Stomach (tissue), 8 donors: ENCODE measurements at regions not wholly inside any gene's neighbourhood (a gene's known extent, or its start where the extent isn't known, plus 50 kb on each side); places are given as distances from the start of the nearest gene placed in this dataset.
A peak's percentile ranks its signal among the peaks of the same experiment; 100 is the strongest.

ENCODE experiments used
- DNase-seq, 2 donors: peaks; one replicate each; pipeline versions ENCODE4 v3.0.0 to v3.0.0-alpha.2; 2013 to 2019
- H3K27ac ChIP-seq, 5 donors: fragments of 200-600 bp in 4 of 5; sonication (generic) in 4 of 5; one replicate each; pipeline ENCODE4 v1.5.1; 2013 to 2019; ENCODE audit warnings: mild to moderate bottlenecking in 1 of 5, moderate library complexity in 1 of 5
- H3K27me3 ChIP-seq, 3 donors: fragments of 200-600 bp; sonication (generic); one replicate each; pipeline ENCODE4 v1.5.1; 2017 to 2019; ENCODE audit warnings: mixed run types in 1 of 3
- H3K36me3 ChIP-seq, 4 donors: fragments of 200-600 bp; sonication (generic); 1 replicate in 3 of 4; 2 replicates in 1 of 4; pipeline ENCODE4 v1.5.1; 2016 to 2019
- H3K4me1 ChIP-seq, 4 donors: fragments of 200-600 bp; sonication (generic); one replicate each; pipeline ENCODE4 v1.5.1; 2016 to 2019
- H3K4me3 ChIP-seq, 4 donors: fragments of 200-600 bp; sonication (generic) in 3 of 4; one replicate each; pipeline ENCODE4 v1.5.1; 2016 to 2019; ENCODE audit warnings: mild to moderate bottlenecking in 1 of 4
- H3K9me3 ChIP-seq, 4 donors: fragments of 200-600 bp; sonication (generic); one replicate each; pipeline ENCODE4 v1.5.1; 2016 to 2019
- CTCF ChIP-seq, 7 experiments: fragments of 450-650 bp in 4 of 7; fragments of 200-600 bp in 3 of 7; sonication (generic) in 3 of 7; IDR thresholded peaks; one replicate each; pipeline ENCODE4 v1.5.1; 2016 to 2019; ENCODE audit warnings: antibody characterized with exemption in 7 of 7, control low read depth in 2 of 7, mild to moderate bottlenecking in 1 of 7
- EP300 ChIP-seq: sonication (generic); formaldehyde crosslinking; IDR thresholded peaks from one replicate; pipeline ENCODE4 v1.6.1; 2017; ENCODE audit warnings: antibody characterized with exemption
- POLR2A ChIP-seq, 4 donors: fragments of 450-650 bp; IDR thresholded peaks; one replicate each; pipeline ENCODE4 v1.6.1; 2016; ENCODE audit warnings: antibody characterized with exemption in 4 of 4, control low read depth in 2 of 4, mild to moderate bottlenecking in 1 of 4, moderate library complexity in 1 of 4
- POLR2AphosphoS5 ChIP-seq, 3 donors: sonication (generic); formaldehyde crosslinking; IDR thresholded peaks; one replicate each; pipeline ENCODE4 v1.6.1; 2016; ENCODE audit warnings: antibody characterized with exemption in 3 of 3
- WGBS, 5 donors: extraction: QIAGEN DNeasy Blood & Tissue Kit in 3 of 5; methylation state at CpG; one replicate each; pipeline versions ENCODE4 v1.1.5 to v1.1.7; 2013 to 2018; 5-methylcytosine and 5-hydroxymethylcytosine counted together
- intact Hi-C: fragments of 100-400 bp; cut with DNase I; formaldehyde crosslinking; loops from one replicate; pipeline ENCODE4 v1.15.1; 2023; ENCODE audit warnings: low total_unique reads
- donor health status: healthy with polysubstance abuse.
- donor health status: Bipolar disorder and iron deficiency.
- donor health status: healthy.

GRCh38 chr21:15617964-15618363 is 111.8 kb upstream of the USP25 start:
- Histone ChIP-seq H3K27me3 (no peaks in the 10 kb centered on the region), H3K36me3 (no peaks in the 10 kb centered on the region), H3K4me1 (no peaks in the 10 kb centered on the region), H3K27ac (no peak overlapping the region), H3K4me3 (no peak overlapping the region), H3K9me3 (no peaks in the 10 kb centered on the region)
- intact Hi-C loops: no loop called here
- TF ChIP-seq POLR2A (IDR thresholded peaks at IDR 0.05) (no peak), POLR2AphosphoS5 (IDR thresholded peaks at IDR 0.05) (no peak), CTCF (IDR thresholded peaks at IDR 0.05) (no peak), EP300 (no peak)
- WGBS, 5 donors: 32 to 51% (median 41%) methylated on average over 3 of the region's 3 CpGs
- DNase-seq: peak in 1 of 2 donors; percentile 20

GRCh38 chr21:15620892-15621291 is 108.9 kb upstream of the USP25 start:
- H3K36me3 ChIP-seq: no peaks in the 10 kb centered on the region
- TF ChIP-seq POLR2A (IDR thresholded peaks at IDR 0.05) (no peak), POLR2AphosphoS5 (IDR thresholded peaks at IDR 0.05) (no peak), CTCF (IDR thresholded peaks at IDR 0.05) (no peak), EP300 (no peak)
- intact Hi-C loops: no loop called here
- no peak for DNase-seq
- H3K4me1 ChIP-seq: no peaks in the 10 kb centered on the region
- H3K27ac ChIP-seq: no peak overlapping the region
- 95 to 100% (median 98%) methylated on average over 2 of the region's 2 CpGs for WGBS, 5 donors
- H3K4me3 ChIP-seq: no peak overlapping the region
- no peaks in the 10 kb centered on the region for H3K27me3 ChIP-seq
- no peaks in the 10 kb centered on the region for H3K9me3 ChIP-seq

- H3K27ac ChIP-seq: no peak overlapping the region
- TF ChIP-seq POLR2AphosphoS5 (IDR thresholded peaks at IDR 0.05) (no peak), POLR2A (IDR thresholded peaks at IDR 0.05) (no peak), EP300 (no peak), CTCF (IDR thresholded peaks at IDR 0.05) (no peak)
- intact Hi-C loops: no loop called here
- no peak overlapping the region for H3K4me3 ChIP-seq
- no peaks in the 10 kb centered on the region for H3K27me3 ChIP-seq
- H3K4me1 ChIP-seq: peaks cover 0 to 8% (median 3%) of the 10 kb centered on the region in 4 donors
- H3K9me3 ChIP-seq: no peaks in the 10 kb centered on the region
- no peaks in the 10 kb centered on the region for H3K36me3 ChIP-seq
- no peak for DNase-seq
- 76 to 90% (median 85%) methylated on average over 2 of the region's 2 CpGs for WGBS, 5 donors
Measured at GRCh38 chr21:15624646-15625045, 105.1 kb upstream of the USP25 start.

- Histone ChIP-seq H3K4me1 (peaks cover 0 to 8% (median 3%) of the 10 kb centered on the region in 4 donors), H3K9me3 (no peaks in the 10 kb centered on the region), H3K4me3 (no peak overlapping the region), H3K36me3 (no peaks in the 10 kb centered on the region), H3K27me3 (no peaks in the 10 kb centered on the region), H3K27ac (no peak overlapping the region)
- DNase-seq: no peak
- TF ChIP-seq EP300: no peak
- no peak for TF ChIP-seq CTCF (IDR thresholded peaks at IDR 0.05)
- no peak for TF ChIP-seq POLR2A (IDR thresholded peaks at IDR 0.05)
- no peak for TF ChIP-seq POLR2AphosphoS5 (IDR thresholded peaks at IDR 0.05)
- intact Hi-C loops: no loop called here
- 73 to 95% (median 83%) methylated on average over 3 of the region's 3 CpGs for WGBS, 5 donors
Measured at GRCh38 chr21:15625363-15625762, 104.4 kb upstream of the USP25 start.
